Adrenal gland (tissue), 5 donors: ENCODE measurements at regions not wholly inside any gene's neighbourhood (a gene's known extent, or its start where the extent isn't known, plus 50 kb on each side); places are given as distances from the start of the nearest gene placed in this dataset.

ENCODE experiments used
- POLR2A ChIP-seq, 2 donors: fragments of 450-650 bp; IDR thresholded peaks; one replicate each; pipeline ENCODE4 v1.6.1; 2017; ENCODE audit warnings: antibody characterized with exemption in 2 of 2, mild to moderate bottlenecking in 2 of 2, moderate library complexity in 1 of 2
- TF ChIP-seq, protein P1 (sequence below), 6 experiments: fragments of 450-650 bp in 4 of 6; fragments of 200-600 bp in 2 of 6; sonication (generic) in 1 of 6; IDR thresholded peaks; 1 replicate in 5 of 6; 2 replicates in 1 of 6; pipeline versions ENCODE4 v1.5.1 to v1.8.0; 2016 to 2021; ENCODE audit warnings: antibody characterized with exemption in 6 of 6, mild to moderate bottlenecking in 2 of 6, moderate library complexity in 1 of 6
- donor health status: DM: no; HTN: no; CAD: no.

DNA sequence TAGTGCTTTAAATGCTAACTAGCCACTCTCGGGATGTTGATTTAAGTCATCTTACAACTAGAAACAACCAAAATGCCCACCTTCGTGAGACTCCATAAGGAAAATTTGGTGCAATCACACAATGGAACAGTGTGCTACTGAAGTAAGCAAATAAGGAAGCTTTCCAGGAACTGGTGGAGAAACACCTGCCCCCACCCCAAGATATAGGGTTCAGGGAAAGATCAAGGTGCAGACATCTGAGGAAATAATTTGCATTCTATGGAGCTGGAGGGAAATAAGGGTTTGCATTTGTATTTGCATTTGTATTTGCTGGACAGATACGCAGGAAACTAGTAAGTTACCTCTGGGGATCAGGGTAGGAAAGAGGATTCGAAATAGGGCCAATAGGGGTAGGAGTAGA lies 90.9 kb downstream of the ACAA2 start:
- TF ChIP-seq, protein P1, sequence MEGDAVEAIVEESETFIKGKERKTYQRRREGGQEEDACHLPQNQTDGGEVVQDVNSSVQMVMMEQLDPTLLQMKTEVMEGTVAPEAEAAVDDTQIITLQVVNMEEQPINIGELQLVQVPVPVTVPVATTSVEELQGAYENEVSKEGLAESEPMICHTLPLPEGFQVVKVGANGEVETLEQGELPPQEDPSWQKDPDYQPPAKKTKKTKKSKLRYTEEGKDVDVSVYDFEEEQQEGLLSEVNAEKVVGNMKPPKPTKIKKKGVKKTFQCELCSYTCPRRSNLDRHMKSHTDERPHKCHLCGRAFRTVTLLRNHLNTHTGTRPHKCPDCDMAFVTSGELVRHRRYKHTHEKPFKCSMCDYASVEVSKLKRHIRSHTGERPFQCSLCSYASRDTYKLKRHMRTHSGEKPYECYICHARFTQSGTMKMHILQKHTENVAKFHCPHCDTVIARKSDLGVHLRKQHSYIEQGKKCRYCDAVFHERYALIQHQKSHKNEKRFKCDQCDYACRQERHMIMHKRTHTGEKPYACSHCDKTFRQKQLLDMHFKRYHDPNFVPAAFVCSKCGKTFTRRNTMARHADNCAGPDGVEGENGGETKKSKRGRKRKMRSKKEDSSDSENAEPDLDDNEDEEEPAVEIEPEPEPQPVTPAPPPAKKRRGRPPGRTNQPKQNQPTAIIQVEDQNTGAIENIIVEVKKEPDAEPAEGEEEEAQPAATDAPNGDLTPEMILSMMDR (IDR thresholded peaks at IDR 0.05): no peak
- TF ChIP-seq POLR2A (IDR thresholded peaks at IDR 0.05): no peak
